HG03565 (cell line): ENCODE measurements at regions not wholly inside any gene's neighbourhood (a gene's known extent, or its start where the extent isn't known, plus 50 kb on each side); places are given as distances from the start of the nearest gene placed in this dataset.
"Not testable (repeated sequence)": the region's sequence is repeated elsewhere in the genome, so short reads cannot be mapped to it uniquely, and the experiment has no call there.

Experiments
- ATAC-seq: cut with Tn5 transposase; IDR thresholded peaks from one replicate; pipeline ENCODE4 v1.9.1; 2021; ENCODE audit warnings: mild to moderate bottlenecking, moderate library complexity; ENCODE audit not compliant: unreplicated experiment

GRCh38 chr4:142897518-142897917, 51.4 kb upstream of the INPP4B start:
- not testable (repeated sequence) for ATAC-seq

GRCh38 chr4:142900622-142901021, 54.5 kb upstream of the INPP4B start:
- ATAC-seq: no peak

GRCh38 chr4:142901166-142901662, 55.1 kb upstream of the INPP4B start:
- ATAC-seq: no peak

- not testable (repeated sequence) for ATAC-seq
Observed at GRCh38 chr4:142903617-142904016, 57.5 kb upstream of the INPP4B start.

- ATAC-seq: no peak
Observed at GRCh38 chr4:142909908-142910307, 63.8 kb upstream of the INPP4B start.

- ATAC-seq: no peak
Observed at GRCh38 chr4:142913034-142913433, 66.9 kb upstream of the INPP4B start.

- ATAC-seq: no peak
Observed at GRCh38 chr4:142913461-142914030, 67.4 kb upstream of the INPP4B start.

- ATAC-seq: no peak
Observed at GRCh38 chr4:142917678-142918077, 71.6 kb upstream of the INPP4B start.

GRCh38 chr4:142922720-142923119, 76.6 kb upstream of the INPP4B start:
- ATAC-seq: no peak

GRCh38 chr4:142923619-142924018, 77.5 kb upstream of the INPP4B start:
- ATAC-seq: no peak

GRCh38 chr4:142925161-142925560, 79.1 kb upstream of the INPP4B start:
- no peak for ATAC-seq

GRCh38 chr4:142927721-142928120, 81.6 kb upstream of the INPP4B start:
- no peak for ATAC-seq

- ATAC-seq: no peak
Observed at GRCh38 chr4:142929526-142929925, 83.4 kb upstream of the INPP4B start.

GRCh38 chr4:142933207-142933606, 87.1 kb upstream of the INPP4B start:
- ATAC-seq: no peak

GRCh38 chr4:142940425-142941330, 94.6 kb upstream of the INPP4B start:
- no peak for ATAC-seq

- no peak for ATAC-seq
Observed at GRCh38 chr4:142944565-142944964, 98.5 kb upstream of the INPP4B start.

- ATAC-seq: no peak
Observed at GRCh38 chr4:142952821-142953580, 106.9 kb upstream of the INPP4B start.

- ATAC-seq: no peak
Observed at GRCh38 chr4:142954415-142954814, 108.3 kb upstream of the INPP4B start.

GRCh38 chr4:142955501-142955900, 109.4 kb upstream of the INPP4B start:
- ATAC-seq: no peak

GRCh38 chr4:142959173-142959572, 113.1 kb upstream of the INPP4B start:
- ATAC-seq: no peak

- ATAC-seq: no peak
Observed at GRCh38 chr4:142960126-142960525, 114.0 kb upstream of the INPP4B start.
